ENCODE measurements at regions not wholly inside any gene's neighbourhood (a gene's known extent, or its start where the extent isn't known, plus 50 kb on each side); places are given as distances from the start of the nearest gene placed in this dataset.

DNA sequence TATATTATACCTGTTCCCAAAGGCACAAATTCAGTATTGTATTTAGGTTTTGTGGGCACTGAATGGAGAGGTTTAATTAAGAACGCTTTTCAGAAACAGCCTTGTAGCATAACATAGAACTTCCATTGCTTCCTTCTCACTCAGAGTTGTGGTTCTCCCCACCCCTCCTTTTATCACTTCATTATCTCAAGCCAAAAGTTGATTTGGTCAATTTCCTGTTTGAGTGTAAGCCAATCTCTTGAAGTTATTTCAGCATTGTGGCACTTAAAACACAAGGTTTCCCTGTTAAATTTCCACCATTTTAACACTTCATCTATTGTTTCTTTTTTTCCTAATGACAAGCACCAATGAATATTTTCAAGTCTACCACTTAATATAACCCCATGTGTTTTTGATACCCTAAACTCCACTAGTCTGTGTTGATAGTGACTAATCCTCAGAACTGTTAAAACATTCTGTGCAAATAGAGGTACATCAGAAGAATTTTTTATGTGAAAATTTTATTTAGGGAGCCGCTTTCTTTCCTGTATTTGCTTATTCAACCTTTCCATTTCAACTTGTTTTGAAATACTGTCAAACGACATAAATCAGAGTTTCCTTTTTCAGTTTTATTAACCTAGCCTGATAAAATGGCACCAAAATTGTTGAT lies 340.1 kb downstream of the BCAT1 start:
- dilution Hi-C loops (cut with MboI; ENCODE audit: extremely low pct_ligation_motif_present, low sequenced_read_pairs) (no loop called here), intact Hi-C loops (cut with micrococcal nuclease) (loop anchor here (1.0 kb wide), 1 partner anchor 7 kb away; no protein-coding TSS in a partner anchor)
- no peak overlapping the region for H3K4me3 ChIP-seq (replicated peaks in 1 of 3; ENCODE audit: insufficient read depth in 1 of 3, low read depth in 1 of 3, low read length in 3 of 3)
- POLR2A ChIA-PET, result no interaction called here
- H3K4me2 ChIP-seq (ENCODE audit: insufficient read depth, low read length), result peak overlapping the region; percentile 45
- peak overlapping the region; percentile 30 for H3K9ac ChIP-seq (replicated peaks; ENCODE audit: extremely low read depth, insufficient read depth, low read length)
- FAIRE-seq (peak; percentile 59), DNase-seq (ENCODE audit: low read depth, low spot score) (peak; percentile 91)
- H3K36me3 ChIP-seq (ENCODE audit: control insufficient read depth in 2 of 2, extremely low read depth in 1 of 2, insufficient read depth in 2 of 2, low read length in 2 of 2), result no peaks in the 10 kb centered on the region
- H3K4me1 ChIP-seq (ENCODE audit: control insufficient read depth, extremely low read depth, insufficient read depth, low read length), result peaks cover 16% of the 10 kb centered on the region
- TF ChIP-seq JUN (IDR thresholded peaks at IDR 0.05; ENCODE audit: borderline replicate concordance, insufficient read depth, insufficient read length, low read depth) (peak; percentile 16), GATA2 (IDR thresholded peaks at IDR 0.05; ENCODE audit: insufficient read depth, insufficient read length, low read depth, low read length) (peak; percentile 37), POLR2AphosphoS5 (IDR thresholded peaks at IDR 0.05; ENCODE audit: insufficient read depth, low read depth, low read length) (no peak)
- CTCF ChIA-PET, result interaction anchor here (1.1 to 2.3 kb wide), 2 partner anchors 11 to 16 kb away, joined by 3 to 6 read pairs; no protein-coding TSS in a partner anchor
- H4K20me1 ChIP-seq (replicated peaks; ENCODE audit: control insufficient read depth, extremely low read depth, insufficient read depth, low read length), result no peaks in the 10 kb centered on the region
- peak overlapping the region; percentile 44 for H3K27ac ChIP-seq (ENCODE audit: insufficient read depth, low read depth, low read length)
- no peaks in the 10 kb centered on the region for H3K9me1 ChIP-seq (replicated peaks; ENCODE audit: control insufficient read depth, extremely low read depth, insufficient read depth, low read length)
- H3K27me3 ChIP-seq (ENCODE audit: control insufficient read depth in 2 of 2, insufficient read depth in 2 of 2, low read length in 2 of 2), result no peaks in the 10 kb centered on the region
- H3K79me2 ChIP-seq (ENCODE audit: control insufficient read depth, insufficient read depth, low read length), result no peaks in the 10 kb centered on the region
- peak overlapping the region; percentile 19 for H2AFZ ChIP-seq (ENCODE audit: low read depth, low read length)
- no peaks in the 10 kb centered on the region for H3K9me3 ChIP-seq (replicated peaks; ENCODE audit: control insufficient read depth, insufficient read depth, low read length)
- BruUV-seq (replicated peaks), result no TSS peak

DNA sequence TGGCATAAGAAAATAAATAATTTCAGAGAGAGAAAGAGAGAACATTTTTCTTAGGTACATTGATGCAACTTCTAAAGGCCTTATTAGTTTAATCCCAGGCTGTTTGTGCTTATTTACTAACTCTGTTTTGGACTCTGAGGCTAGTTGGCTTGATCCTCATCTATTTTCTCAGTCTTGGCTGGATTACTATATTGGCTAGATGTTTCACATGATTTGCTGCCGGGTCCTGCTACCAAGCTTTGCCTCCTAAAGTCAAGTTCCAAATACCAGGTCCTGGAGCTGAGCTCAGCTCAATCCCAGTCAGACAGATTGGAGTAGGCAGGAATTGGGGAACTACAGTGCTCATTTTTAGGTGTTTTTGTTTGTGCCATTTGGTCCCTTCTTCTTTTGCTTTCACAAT lies 340.8 kb downstream of the BCAT1 start:
- no peaks in the 10 kb centered on the region for H4K20me1 ChIP-seq (replicated peaks; ENCODE audit: control insufficient read depth, extremely low read depth, insufficient read depth, low read length)
- H3K4me3 ChIP-seq (replicated peaks in 1 of 3; ENCODE audit: insufficient read depth in 1 of 3, low read depth in 1 of 3, low read length in 3 of 3), result no peak overlapping the region
- CTCF ChIA-PET, result interaction anchor here (1.0 kb wide), 1 partner anchor 11 kb away, joined by 3 read pairs; no protein-coding TSS in a partner anchor
- H3K4me1 ChIP-seq (ENCODE audit: control insufficient read depth, extremely low read depth, insufficient read depth, low read length), result peaks cover 16% of the 10 kb centered on the region
- peak overlapping the region; percentile 44 for H3K27ac ChIP-seq (ENCODE audit: insufficient read depth, low read depth, low read length)
- no peaks in the 10 kb centered on the region for H3K79me2 ChIP-seq (ENCODE audit: control insufficient read depth, insufficient read depth, low read length)
- no peak for FAIRE-seq
- H3K9me3 ChIP-seq (replicated peaks; ENCODE audit: control insufficient read depth, insufficient read depth, low read length), result no peaks in the 10 kb centered on the region
- intact Hi-C loops (cut with micrococcal nuclease) (no loop called here), dilution Hi-C loops (cut with MboI; ENCODE audit: extremely low pct_ligation_motif_present, low sequenced_read_pairs) (no loop called here)
- no peak for TF ChIP-seq FOS (IDR thresholded peaks at IDR 0.05; ENCODE audit: borderline replicate concordance, insufficient read depth, low read length)
- TF ChIP-seq EZH2 (IDR thresholded peaks at IDR 0.05; ENCODE audit: borderline replicate concordance, low read depth, low read length, severe bottlenecking), result no peak
- TF ChIP-seq, protein P1, sequence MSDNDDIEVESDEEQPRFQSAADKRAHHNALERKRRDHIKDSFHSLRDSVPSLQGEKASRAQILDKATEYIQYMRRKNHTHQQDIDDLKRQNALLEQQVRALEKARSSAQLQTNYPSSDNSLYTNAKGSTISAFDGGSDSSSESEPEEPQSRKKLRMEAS (IDR thresholded peaks at IDR 0.05; ENCODE audit: insufficient read depth, insufficient read length), result no peak
- TF ChIP-seq POLR2AphosphoS5 (IDR thresholded peaks at IDR 0.05; ENCODE audit: insufficient read depth, low read depth, low read length), result no peak
- TF ChIP-seq, protein P2, sequence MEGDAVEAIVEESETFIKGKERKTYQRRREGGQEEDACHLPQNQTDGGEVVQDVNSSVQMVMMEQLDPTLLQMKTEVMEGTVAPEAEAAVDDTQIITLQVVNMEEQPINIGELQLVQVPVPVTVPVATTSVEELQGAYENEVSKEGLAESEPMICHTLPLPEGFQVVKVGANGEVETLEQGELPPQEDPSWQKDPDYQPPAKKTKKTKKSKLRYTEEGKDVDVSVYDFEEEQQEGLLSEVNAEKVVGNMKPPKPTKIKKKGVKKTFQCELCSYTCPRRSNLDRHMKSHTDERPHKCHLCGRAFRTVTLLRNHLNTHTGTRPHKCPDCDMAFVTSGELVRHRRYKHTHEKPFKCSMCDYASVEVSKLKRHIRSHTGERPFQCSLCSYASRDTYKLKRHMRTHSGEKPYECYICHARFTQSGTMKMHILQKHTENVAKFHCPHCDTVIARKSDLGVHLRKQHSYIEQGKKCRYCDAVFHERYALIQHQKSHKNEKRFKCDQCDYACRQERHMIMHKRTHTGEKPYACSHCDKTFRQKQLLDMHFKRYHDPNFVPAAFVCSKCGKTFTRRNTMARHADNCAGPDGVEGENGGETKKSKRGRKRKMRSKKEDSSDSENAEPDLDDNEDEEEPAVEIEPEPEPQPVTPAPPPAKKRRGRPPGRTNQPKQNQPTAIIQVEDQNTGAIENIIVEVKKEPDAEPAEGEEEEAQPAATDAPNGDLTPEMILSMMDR (IDR thresholded peaks at IDR 0.05; ENCODE audit: extremely low read depth in 1 of 2, insufficient read depth in 1 of 2, low read depth in 1 of 2, low read length in 2 of 2), result no peak
- no peak for TF ChIP-seq JUN (IDR thresholded peaks at IDR 0.05; ENCODE audit: borderline replicate concordance, insufficient read depth, insufficient read length, low read depth)
- TF ChIP-seq POLR2A (IDR thresholded peaks at IDR 0.05; ENCODE audit: low read depth, low read length), result no peak
- no peak for TF ChIP-seq GATA2 (IDR thresholded peaks at IDR 0.05; ENCODE audit: insufficient read depth, insufficient read length, low read depth, low read length)
- no peak for DNase-seq (ENCODE audit: low read depth, low spot score)
- no TSS peak for BruUV-seq (replicated peaks)
- H3K9ac ChIP-seq (replicated peaks; ENCODE audit: extremely low read depth, insufficient read depth, low read length), result no peak overlapping the region
- no peak overlapping the region for H2AFZ ChIP-seq (ENCODE audit: low read depth, low read length)
- H3K36me3 ChIP-seq (ENCODE audit: control insufficient read depth in 2 of 2, extremely low read depth in 1 of 2, insufficient read depth in 2 of 2, low read length in 2 of 2), result no peaks in the 10 kb centered on the region
- no peaks in the 10 kb centered on the region for H3K27me3 ChIP-seq (ENCODE audit: control insufficient read depth in 2 of 2, insufficient read depth in 2 of 2, low read length in 2 of 2)
- H3K4me2 ChIP-seq (ENCODE audit: insufficient read depth, low read length), result peak overlapping the region; percentile 45
- H3K9me1 ChIP-seq (replicated peaks; ENCODE audit: control insufficient read depth, extremely low read depth, insufficient read depth, low read length), result no peaks in the 10 kb centered on the region
- POLR2A ChIA-PET, result no interaction called here
